Spleen (tissue), 11 donors: ENCODE measurements at regions not wholly inside any gene's neighbourhood (a gene's known extent, or its start where the extent isn't known, plus 50 kb on each side); places are given as distances from the start of the nearest gene placed in this dataset.

Source experiments
- DNase-seq: peaks from one replicate; pipeline ENCODE4 v3.0.0-alpha.2; 2020
- H3K27ac ChIP-seq, 8 donors: fragments of 200-600 bp; sonication (generic) in 7 of 8; 1 replicate in 4 of 8; 2 replicates in 4 of 8; pipeline versions ENCODE4 v1.5.0 to v1.8.0; 2016 to 2021; ENCODE audit warnings: inconsistent platforms in 4 of 8, mild to moderate bottlenecking in 4 of 8, moderate library complexity in 1 of 8
- H3K27me3 ChIP-seq, 7 donors: fragments of 200-600 bp; sonication (generic) in 6 of 7; replicated peaks in 1 of 7; 1 replicate in 4 of 7; 2 replicates in 3 of 7; pipeline versions ENCODE4 v1.5.0 to v1.8.0; 2016 to 2021; ENCODE audit warnings: inconsistent platforms in 3 of 7, mild to moderate bottlenecking in 1 of 7
- H3K36me3 ChIP-seq, 6 donors: fragments of 200-600 bp; sonication (generic) in 5 of 6; 1 replicate in 4 of 6; 2 replicates in 2 of 6; pipeline versions ENCODE4 v1.5.0 to v1.8.0; 2016 to 2021; ENCODE audit warnings: inconsistent platforms in 2 of 6
- H3K4me1 ChIP-seq, 6 donors: fragments of 200-600 bp; sonication (generic) in 5 of 6; 1 replicate in 3 of 6; 2 replicates in 3 of 6; pipeline versions ENCODE4 v1.5.0 to v1.8.0; 2016 to 2021; ENCODE audit warnings: inconsistent platforms in 3 of 6
- H3K4me3 ChIP-seq, 8 donors: fragments of 200-600 bp; sonication (generic) in 7 of 8; 1 replicate in 4 of 8; 2 replicates in 4 of 8; pipeline versions ENCODE4 v1.5.0 to v1.8.0; 2016 to 2021; ENCODE audit warnings: inconsistent platforms in 4 of 8, mild to moderate bottlenecking in 4 of 8, moderate library complexity in 2 of 8
- H3K9me3 ChIP-seq, 8 donors: fragments of 200-600 bp; sonication (generic) in 7 of 8; 1 replicate in 4 of 8; 2 replicates in 4 of 8; pipeline versions ENCODE4 v1.5.0 to v1.8.0; 2016 to 2021; ENCODE audit warnings: inconsistent platforms in 4 of 8
- POLR2A ChIP-seq, 3 donors: fragments of 450-650 bp; IDR thresholded peaks; one replicate each; pipeline ENCODE4 v1.5.1; 2017; ENCODE audit warnings: antibody characterized with exemption in 3 of 3, mild to moderate bottlenecking in 1 of 3
- POLR2AphosphoS5 ChIP-seq, 3 donors: sonication (generic); formaldehyde crosslinking; IDR thresholded peaks; one replicate each; pipeline ENCODE4 v1.5.1; 2017; ENCODE audit warnings: antibody characterized with exemption in 3 of 3
- WGBS, 5 donors: extraction: QIAGEN DNeasy Blood & Tissue Kit in 3 of 5; methylation state at CpG; one replicate each; pipeline versions ENCODE4 v1.1.5 to v1.1.7; 2013 to 2018; 5-methylcytosine and 5-hydroxymethylcytosine counted together
- intact Hi-C: fragments of 100-400 bp; cut with DNase I; formaldehyde crosslinking; loops from one replicate; pipeline ENCODE4 v1.15.0; 2023; ENCODE audit warnings: low total_unique reads
- TF ChIP-seq, protein P1 (sequence below), 11 experiments: fragments of 200-600 bp in 7 of 11; fragments of 450-650 bp in 4 of 11; sonication (generic) in 4 of 11; IDR thresholded peaks in 8 of 11; conservative IDR thresholded peaks in 3 of 11; 1 replicate in 7 of 11; 2 replicates in 4 of 11; pipeline versions ENCODE4 v1.4.0 to v1.8.0; 2016 to 2021; ENCODE audit warnings: antibody characterized with exemption in 11 of 11, inconsistent platforms in 4 of 11, mild to moderate bottlenecking in 1 of 11
- donor health status: healthy with polysubstance abuse.
- donor health status: DM: no; HTN: no; CAD: no; lungs with moderate emphysema.
- donor health status: DM: no; HTN: no; CAD: no.
- donor health status: Bipolar disorder and iron deficiency.
- donor health status: healthy.
- donor health status: DM: no; HTN: no; CAD: no.
- donor health status: DM: yes; HTN: yes; CAD: no.

DNA sequence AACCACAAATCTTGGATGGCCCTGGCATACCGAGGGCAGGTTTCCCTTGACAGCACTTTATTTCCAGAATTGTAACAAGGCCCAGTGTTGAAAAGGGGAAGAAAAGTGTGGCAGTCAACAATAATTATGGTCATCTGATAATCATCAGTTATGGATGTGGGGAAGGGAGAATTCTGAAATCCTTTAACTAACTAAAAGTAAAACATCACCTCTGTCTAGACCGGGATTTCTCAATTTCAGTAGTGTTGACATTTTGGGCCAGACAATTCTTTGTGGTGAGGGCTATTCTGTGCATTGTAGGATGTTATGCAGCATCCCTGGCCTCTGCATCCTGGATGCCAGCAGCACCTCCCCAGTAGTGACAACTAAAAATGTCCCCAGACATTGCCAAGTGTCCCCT lies 140.4 kb downstream of the PSAT1 start:
- intact Hi-C loops, result no loop called here
- no peak for TF ChIP-seq POLR2A (IDR thresholded peaks at IDR 0.05)
- TF ChIP-seq POLR2AphosphoS5 (IDR thresholded peaks at IDR 0.05), result no peak
- TF ChIP-seq, protein P1, sequence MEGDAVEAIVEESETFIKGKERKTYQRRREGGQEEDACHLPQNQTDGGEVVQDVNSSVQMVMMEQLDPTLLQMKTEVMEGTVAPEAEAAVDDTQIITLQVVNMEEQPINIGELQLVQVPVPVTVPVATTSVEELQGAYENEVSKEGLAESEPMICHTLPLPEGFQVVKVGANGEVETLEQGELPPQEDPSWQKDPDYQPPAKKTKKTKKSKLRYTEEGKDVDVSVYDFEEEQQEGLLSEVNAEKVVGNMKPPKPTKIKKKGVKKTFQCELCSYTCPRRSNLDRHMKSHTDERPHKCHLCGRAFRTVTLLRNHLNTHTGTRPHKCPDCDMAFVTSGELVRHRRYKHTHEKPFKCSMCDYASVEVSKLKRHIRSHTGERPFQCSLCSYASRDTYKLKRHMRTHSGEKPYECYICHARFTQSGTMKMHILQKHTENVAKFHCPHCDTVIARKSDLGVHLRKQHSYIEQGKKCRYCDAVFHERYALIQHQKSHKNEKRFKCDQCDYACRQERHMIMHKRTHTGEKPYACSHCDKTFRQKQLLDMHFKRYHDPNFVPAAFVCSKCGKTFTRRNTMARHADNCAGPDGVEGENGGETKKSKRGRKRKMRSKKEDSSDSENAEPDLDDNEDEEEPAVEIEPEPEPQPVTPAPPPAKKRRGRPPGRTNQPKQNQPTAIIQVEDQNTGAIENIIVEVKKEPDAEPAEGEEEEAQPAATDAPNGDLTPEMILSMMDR (IDR thresholded peaks at IDR 0.05 in 8 of 11, conservative IDR thresholded peaks at IDR 0.05 in 3 of 11), result no peak
- Histone ChIP-seq H3K27ac (no peak overlapping the region), H3K9me3 (no peaks in the 10 kb centered on the region), H3K4me1 (peaks cover 0 to 9% (median 6%) of the 10 kb centered on the region in 6 donors), H3K4me3 (no peak overlapping the region), H3K36me3 (no peaks in the 10 kb centered on the region), H3K27me3 (peaks cover 0 to 52% (median 3%) of the 10 kb centered on the region in 7 donors)
- DNase-seq, result no peak
- 47 to 75% (median 54%) methylated on average over 2 of the region's 2 CpGs for WGBS, 5 donors

DNA sequence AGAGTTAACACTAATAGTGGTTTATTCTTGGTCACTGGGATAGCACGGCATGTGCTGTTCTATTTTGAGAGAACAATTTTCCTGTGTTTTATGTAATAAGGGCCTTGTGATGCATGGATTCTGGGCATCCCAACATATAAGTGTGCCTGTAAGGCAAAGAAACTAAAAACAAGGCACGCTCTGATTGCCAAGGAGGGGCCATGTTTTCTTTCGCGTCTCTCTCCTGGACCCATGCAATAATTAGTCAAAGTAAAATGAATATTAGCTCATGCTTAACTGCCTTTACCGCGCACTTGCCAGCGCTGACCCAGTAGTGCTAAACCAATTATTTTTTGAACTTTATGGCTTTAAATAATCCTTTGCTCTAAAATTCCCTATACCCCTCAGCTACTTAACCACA lies 140.9 kb downstream of the PSAT1 start:
- no peak for DNase-seq
- no peak for TF ChIP-seq POLR2AphosphoS5 (IDR thresholded peaks at IDR 0.05)
- TF ChIP-seq POLR2A (IDR thresholded peaks at IDR 0.05), result no peak
- TF ChIP-seq, protein P1 (IDR thresholded peaks at IDR 0.05 in 8 of 11, conservative IDR thresholded peaks at IDR 0.05 in 3 of 11), result no peak

DNA sequence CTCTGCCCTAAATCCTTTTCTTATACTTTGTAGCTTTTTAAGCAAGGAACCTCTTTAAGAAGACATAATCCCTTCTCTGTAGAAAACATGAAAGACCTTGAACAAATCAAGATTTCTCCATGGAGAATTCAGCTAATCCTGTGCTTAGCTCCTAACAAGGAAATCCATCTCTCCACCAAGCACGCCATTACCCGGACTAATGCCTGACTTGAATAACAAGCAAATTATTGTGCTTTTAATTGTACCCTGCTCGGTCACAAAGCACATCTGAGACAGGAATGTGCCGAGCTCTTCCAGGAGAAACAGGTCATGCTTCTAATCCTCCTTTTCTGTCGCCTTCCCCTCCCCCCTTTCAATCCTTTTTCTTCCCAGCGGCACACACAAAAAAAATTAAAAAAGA lies 141.3 kb downstream of the PSAT1 start:
- H3K4me3 ChIP-seq, result no peak overlapping the region
- H3K27me3 ChIP-seq, result peaks cover 0 to 52% (median 3%) of the 10 kb centered on the region in 7 donors
- no peak for DNase-seq
- H3K9me3 ChIP-seq, result no peaks in the 10 kb centered on the region
- H3K4me1 ChIP-seq, result peaks cover 0 to 9% (median 6%) of the 10 kb centered on the region in 6 donors
- intact Hi-C loops, result no loop called here
- no peak overlapping the region for H3K27ac ChIP-seq
- 78 to 88% (median 84%) methylated on average over 6 of the region's 6 CpGs for WGBS, 5 donors
- TF ChIP-seq POLR2AphosphoS5 (IDR thresholded peaks at IDR 0.05), result no peak
- no peak for TF ChIP-seq POLR2A (IDR thresholded peaks at IDR 0.05)
- TF ChIP-seq, protein P1 (IDR thresholded peaks at IDR 0.05 in 8 of 11, conservative IDR thresholded peaks at IDR 0.05 in 3 of 11), result no peak
- H3K36me3 ChIP-seq, result no peaks in the 10 kb centered on the region

More for the DNA sequence above, 140.9 kb downstream of the PSAT1 start:
- no peak overlapping the region for H3K27ac ChIP-seq
- H3K4me3 ChIP-seq, result no peak overlapping the region
- peaks cover 0 to 52% (median 3%) of the 10 kb centered on the region in 7 donors for H3K27me3 ChIP-seq
- H3K36me3 ChIP-seq, result no peaks in the 10 kb centered on the region
- intact Hi-C loops, result no loop called here
- H3K4me1 ChIP-seq, result peaks cover 0 to 9% (median 6%) of the 10 kb centered on the region in 6 donors
- WGBS, 5 donors, result 90 to 96% (median 92%) methylated on average over 7 of the region's 7 CpGs
- no peaks in the 10 kb centered on the region for H3K9me3 ChIP-seq

DNA sequence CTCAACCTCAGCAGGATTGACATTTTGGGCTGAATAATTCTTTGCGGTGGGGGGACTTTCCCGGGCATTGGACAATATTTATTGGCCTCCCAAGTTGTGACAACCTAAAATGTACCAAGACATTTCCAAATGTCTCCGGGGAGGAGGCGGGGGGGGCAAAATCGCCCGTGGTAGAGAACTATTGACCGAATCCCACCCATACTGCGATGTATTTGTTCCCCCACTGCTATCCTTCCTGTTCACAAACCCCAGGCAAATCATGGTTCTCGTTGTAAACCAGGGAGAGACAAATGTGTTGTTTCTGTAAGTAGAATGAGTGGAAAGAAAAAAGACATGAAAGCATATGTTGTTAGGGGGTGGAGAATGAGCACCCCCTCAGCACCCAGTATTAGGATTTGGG lies 141.9 kb downstream of the PSAT1 start:
- no peaks in the 10 kb centered on the region for H3K9me3 ChIP-seq
- DNase-seq, result no peak
- H3K4me3 ChIP-seq, result no peak overlapping the region
- no peak overlapping the region for H3K27ac ChIP-seq
- no peaks in the 10 kb centered on the region for H3K36me3 ChIP-seq
- peaks cover 0 to 9% (median 6%) of the 10 kb centered on the region in 6 donors for H3K4me1 ChIP-seq
- peaks cover 0 to 52% (median 3%) of the 10 kb centered on the region in 7 donors for H3K27me3 ChIP-seq
- TF ChIP-seq, protein P1 (IDR thresholded peaks at IDR 0.05 in 8 of 11, conservative IDR thresholded peaks at IDR 0.05 in 3 of 11), result no peak
- no peak for TF ChIP-seq POLR2AphosphoS5 (IDR thresholded peaks at IDR 0.05)
- no peak for TF ChIP-seq POLR2A (IDR thresholded peaks at IDR 0.05)
- intact Hi-C loops, result no loop called here
- 48 to 63% (median 55%) methylated on average over 9 of the region's 9 CpGs for WGBS, 5 donors
